ENCODE measurements at regions not wholly inside any gene's neighbourhood (a gene's known extent, or its start where the extent isn't known, plus 50 kb on each side); places are given as distances from the start of the nearest gene placed in this dataset.

- TF ChIP-seq EZH2 (IDR thresholded peaks at IDR 0.05; ENCODE audit: insufficient read depth, poor library complexity, severe bottlenecking) (no peak), EZH2phosphoT487 (IDR thresholded peaks at IDR 0.05; ENCODE audit: insufficient read depth, low read depth) (no peak)
Observed at GRCh38 chr6:156311291-156311690, 465.9 kb upstream of the ARID1B start.

Measured in GM23248 (cell line).